H9 (cell line): ENCODE measurements at regions not wholly inside any gene's neighbourhood (a gene's known extent, or its start where the extent isn't known, plus 50 kb on each side); places are given as distances from the start of the nearest gene placed in this dataset.

Experiments used
- DNase-seq: peaks from one replicate; pipeline ENCODE4 v3.0.0-alpha.2; 2017
- H2AFZ ChIP-seq: one replicate; pipeline ENCODE4 v1.6.1; 2013; ENCODE audit warnings: mild to moderate bottlenecking, low read length, control low read depth, moderate library complexity
- H2AK5ac ChIP-seq: 2 replicates; pipeline ENCODE4 v1.6.1; 2013; ENCODE audit warnings: low read length, control low read depth, mixed read lengths; ENCODE audit not compliant: insufficient read length
- H2BK120ac ChIP-seq: one replicate; pipeline ENCODE4 v1.6.1; 2013; ENCODE audit warnings: low read depth, mild to moderate bottlenecking, low read length, control low read depth, inconsistent platforms; ENCODE audit not compliant: poor library complexity, severe bottlenecking
- H2BK12ac ChIP-seq: 2 replicates; pipeline ENCODE4 v1.6.1; 2013; ENCODE audit warnings: low read length, control low read depth, mixed read lengths, low read depth; ENCODE audit not compliant: insufficient read length
- H2BK15ac ChIP-seq: 2 replicates; pipeline ENCODE4 v1.6.1; 2013; ENCODE audit warnings: low read depth, low read length, control low read depth
- H2BK20ac ChIP-seq: one replicate; pipeline ENCODE4 v1.6.1; 2013; ENCODE audit warnings: low read depth, mild to moderate bottlenecking, low read length, control low read depth, inconsistent platforms; ENCODE audit not compliant: poor library complexity, severe bottlenecking
- H2BK5ac ChIP-seq: 2 replicates; pipeline ENCODE4 v1.6.1; 2013; ENCODE audit warnings: low read length, control low read depth, mixed read lengths; ENCODE audit not compliant: insufficient read length
- H3K14ac ChIP-seq: 2 replicates; pipeline ENCODE4 v1.6.1; 2013; ENCODE audit warnings: low read length, control low read depth; ENCODE audit not compliant: insufficient read depth
- H3K18ac ChIP-seq: 2 replicates; pipeline ENCODE4 v1.6.1; 2013; ENCODE audit warnings: low read depth, mild to moderate bottlenecking, mixed read lengths, low read length, control low read depth; ENCODE audit not compliant: insufficient read length
- H3K23ac ChIP-seq: 2 replicates; pipeline ENCODE4 v1.6.1; 2013; ENCODE audit warnings: low read length, control low read depth, mixed read lengths, low read depth; ENCODE audit not compliant: insufficient read length
- H3K23me2 ChIP-seq: 2 replicates; pipeline ENCODE4 v1.6.1; 2013; ENCODE audit warnings: low read depth, mild to moderate bottlenecking, mixed read lengths, low read length, control low read depth; ENCODE audit not compliant: insufficient read length, poor library complexity, severe bottlenecking
- H3K27ac ChIP-seq: 2 replicates; pipeline ENCODE4 v1.5.1; 2013; ENCODE audit warnings: low read length, control low read depth, mixed read lengths, low read depth; ENCODE audit not compliant: insufficient read length
- H3K27me3 ChIP-seq: 2 replicates; pipeline ENCODE4 v1.6.1; 2013; ENCODE audit warnings: low read length, control low read depth, inconsistent platforms; ENCODE audit not compliant: insufficient read depth
- H3K4ac ChIP-seq: 2 replicates; pipeline ENCODE4 v1.6.1; 2013; ENCODE audit warnings: low read depth, mild to moderate bottlenecking, control low read depth, inconsistent platforms, low read length, moderate library complexity
- H3K4me1 ChIP-seq: 2 replicates; pipeline ENCODE4 v1.6.1; 2013; ENCODE audit warnings: low read length, control low read depth, inconsistent platforms; ENCODE audit not compliant: insufficient read depth
- H3K4me2 ChIP-seq: 2 replicates; pipeline ENCODE4 v1.6.1; 2013; ENCODE audit warnings: low read length, control low read depth, mixed read lengths; ENCODE audit not compliant: insufficient read length, insufficient read depth
- H3K56ac ChIP-seq: 2 replicates; pipeline ENCODE4 v1.6.1; 2013; ENCODE audit warnings: low read depth, mild to moderate bottlenecking, mixed read lengths, low read length, control low read depth; ENCODE audit not compliant: insufficient read length
- H3K79me1 ChIP-seq: 2 replicates; pipeline ENCODE4 v1.6.1; 2013; ENCODE audit warnings: low read depth, mild to moderate bottlenecking, moderate library complexity, low read length, control low read depth, inconsistent platforms; ENCODE audit not compliant: insufficient read depth, poor library complexity, severe bottlenecking
- H3K79me2 ChIP-seq: 2 replicates; pipeline ENCODE4 v1.6.1; 2013; ENCODE audit warnings: low read length, control low read depth, inconsistent platforms; ENCODE audit not compliant: insufficient read depth
- H3K9ac ChIP-seq: 2 replicates; pipeline ENCODE4 v1.6.1; 2013; ENCODE audit warnings: low read length, control low read depth, mixed read lengths; ENCODE audit not compliant: insufficient read length; ENCODE audit errors: extremely low read depth
- H3K9me3 ChIP-seq: one replicate; pipeline ENCODE4 v1.6.1; 2013; ENCODE audit warnings: low read depth, low read length, inconsistent platforms; ENCODE audit not compliant: control insufficient read depth
- H3T11ph ChIP-seq: one replicate; pipeline ENCODE4 v1.6.1; 2013; ENCODE audit warnings: mild to moderate bottlenecking, low read length, control low read depth, inconsistent platforms
- H4K20me1 ChIP-seq: one replicate; pipeline ENCODE4 v1.6.1; 2013; ENCODE audit not compliant: control insufficient read depth, insufficient read length, insufficient read depth
- H4K5ac ChIP-seq: 2 replicates; pipeline ENCODE4 v1.6.1; 2013; ENCODE audit warnings: low read depth, mild to moderate bottlenecking, mixed read lengths, low read length, control low read depth; ENCODE audit not compliant: insufficient read length
- H4K8ac ChIP-seq: replicated peaks from 2 replicates; pipeline ENCODE4 v1.6.1; 2013; ENCODE audit warnings: low read length, control low read depth, mixed read lengths, low read depth; ENCODE audit not compliant: insufficient read length
- H4K91ac ChIP-seq: 2 replicates; pipeline ENCODE4 v1.6.1; 2013; ENCODE audit warnings: low read depth, mild to moderate bottlenecking, moderate library complexity, mixed read lengths, low read length, control low read depth; ENCODE audit not compliant: insufficient read length
- H3K27ac Mint-ChIP-seq, 3 experiments: 2 replicates in 2 of 3; 3 replicates in 1 of 3; pipeline ENCODE4 v1.8.0; 2020 to 2021; ENCODE audit warnings: mixed read lengths in 3 of 3, mild to moderate bottlenecking in 1 of 3, moderate library complexity in 1 of 3
- H3K27me3 Mint-ChIP-seq: 2 replicates; pipeline ENCODE4 v1.8.0; 2021; ENCODE audit warnings: low read depth, mild to moderate bottlenecking, moderate library complexity, mixed read lengths
- H3K36me3 Mint-ChIP-seq, 3 experiments: 2 replicates in 2 of 3; 3 replicates in 1 of 3; pipeline ENCODE4 v1.8.0; 2020 to 2021; ENCODE audit warnings: low read depth in 3 of 3, mixed read lengths in 3 of 3; ENCODE audit not compliant: insufficient read depth in 1 of 3
- H3K4me1 Mint-ChIP-seq, 2 experiments: 2 replicates each; pipeline ENCODE4 v1.8.0; 2020; ENCODE audit warnings: mixed read lengths in 2 of 2
- H3K4me3 Mint-ChIP-seq, 2 experiments: 2 replicates in 1 of 2; 3 replicates in 1 of 2; pipeline ENCODE4 v1.8.0; 2020 to 2021; ENCODE audit warnings: mild to moderate bottlenecking in 2 of 2, mixed read lengths in 2 of 2, moderate library complexity in 1 of 2
- H3K9me3 Mint-ChIP-seq, 2 experiments: 2 replicates in 1 of 2; 3 replicates in 1 of 2; pipeline ENCODE4 v1.8.0; 2020; ENCODE audit warnings: mild to moderate bottlenecking in 2 of 2, mixed read lengths in 2 of 2, moderate library complexity in 1 of 2
- WGBS: extraction: QIAGEN DNeasy Blood & Tissue Kit; methylation state at CpG from one replicate; pipeline ENCODE4 v1.1.7; 2013; ENCODE audit warnings: missing lambda C conversion rate, low lambda C conversion rate, mixed read lengths; ENCODE audit not compliant: insufficient read length; ENCODE audit errors: extremely low coverage; 5-methylcytosine and 5-hydroxymethylcytosine counted together
- TF ChIP-seq, protein P1 (sequence below): fragments of 200-600 bp; sonication (generic); conservative IDR thresholded peaks from 3 replicates; pipeline ENCODE4 v1.8.0; 2021; ENCODE audit warnings: antibody characterized with exemption, mild to moderate bottlenecking

GRCh38 chr2:194718881-194719280 lies 938.1 kb upstream of the SLC39A10 start:
- Histone ChIP-seq H3K9me3 (no peaks in the 10 kb centered on the region), H3K23me2 (no peaks in the 10 kb centered on the region), H2AFZ (no peak overlapping the region), H3K27ac (no peak overlapping the region), H3K14ac (no peak overlapping the region), H4K8ac (no peak overlapping the region), H3K79me1 (no peaks in the 10 kb centered on the region), H2BK12ac (no peak overlapping the region), H2BK15ac (no peak overlapping the region), H3K56ac (no peak overlapping the region), H3K23ac (no peak overlapping the region), H3K4me2 (no peak overlapping the region), H4K91ac (no peak overlapping the region), H2BK5ac (no peak overlapping the region), H3K27me3 (no peaks in the 10 kb centered on the region), H2BK120ac (no peak overlapping the region), H3K79me2 (no peaks in the 10 kb centered on the region), H3K4me1 (no peaks in the 10 kb centered on the region), H3T11ph (no peak overlapping the region), H2BK20ac (no peak overlapping the region), H2AK5ac (no peak overlapping the region), H3K4ac (no peak overlapping the region), H3K18ac (no peak overlapping the region), H4K5ac (no peak overlapping the region), H4K20me1 (no peaks in the 10 kb centered on the region), H3K9ac (no peak overlapping the region)
- H3K9me3 Mint-ChIP-seq: no peaks in the 10 kb centered on the region
- TF ChIP-seq, protein P1, sequence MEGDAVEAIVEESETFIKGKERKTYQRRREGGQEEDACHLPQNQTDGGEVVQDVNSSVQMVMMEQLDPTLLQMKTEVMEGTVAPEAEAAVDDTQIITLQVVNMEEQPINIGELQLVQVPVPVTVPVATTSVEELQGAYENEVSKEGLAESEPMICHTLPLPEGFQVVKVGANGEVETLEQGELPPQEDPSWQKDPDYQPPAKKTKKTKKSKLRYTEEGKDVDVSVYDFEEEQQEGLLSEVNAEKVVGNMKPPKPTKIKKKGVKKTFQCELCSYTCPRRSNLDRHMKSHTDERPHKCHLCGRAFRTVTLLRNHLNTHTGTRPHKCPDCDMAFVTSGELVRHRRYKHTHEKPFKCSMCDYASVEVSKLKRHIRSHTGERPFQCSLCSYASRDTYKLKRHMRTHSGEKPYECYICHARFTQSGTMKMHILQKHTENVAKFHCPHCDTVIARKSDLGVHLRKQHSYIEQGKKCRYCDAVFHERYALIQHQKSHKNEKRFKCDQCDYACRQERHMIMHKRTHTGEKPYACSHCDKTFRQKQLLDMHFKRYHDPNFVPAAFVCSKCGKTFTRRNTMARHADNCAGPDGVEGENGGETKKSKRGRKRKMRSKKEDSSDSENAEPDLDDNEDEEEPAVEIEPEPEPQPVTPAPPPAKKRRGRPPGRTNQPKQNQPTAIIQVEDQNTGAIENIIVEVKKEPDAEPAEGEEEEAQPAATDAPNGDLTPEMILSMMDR: no peak
- H3K4me1 Mint-ChIP-seq: no peaks in the 10 kb centered on the region
- H3K4me3 Mint-ChIP-seq: no peak overlapping the region
- WGBS: no CpG with 5 or more reads among the region's 1 CpG
- no peak overlapping the region for H3K27ac Mint-ChIP-seq
- DNase-seq: no peak
- H3K27me3 Mint-ChIP-seq: no peaks in the 10 kb centered on the region
- H3K36me3 Mint-ChIP-seq: no peaks in the 10 kb centered on the region
